H7 (cell line): ENCODE measurements at regions not wholly inside any gene's neighbourhood (a gene's known extent, or its start where the extent isn't known, plus 50 kb on each side); places are given as distances from the start of the nearest gene placed in this dataset.

ENCODE experiments used
- DNase-seq: peaks from one replicate; pipeline ENCODE4 v3.0.0; 2012
- H3K27me3 ChIP-seq: 2 replicates; pipeline ENCODE4 v1.6.0; 2011; ENCODE audit warnings: mild to moderate bottlenecking, low read length; ENCODE audit not compliant: control insufficient read depth, insufficient read depth
- H3K36me3 ChIP-seq: replicated peaks from 2 replicates; pipeline ENCODE4 v1.5.1; 2011; ENCODE audit warnings: low read length; ENCODE audit not compliant: control insufficient read depth, insufficient read depth
- H3K4me3 ChIP-seq: 2 replicates; pipeline ENCODE4 v1.5.1; 2011; ENCODE audit warnings: low read depth, mild to moderate bottlenecking, control low read depth, low read length, moderate library complexity; ENCODE audit not compliant: insufficient read depth

DNA sequence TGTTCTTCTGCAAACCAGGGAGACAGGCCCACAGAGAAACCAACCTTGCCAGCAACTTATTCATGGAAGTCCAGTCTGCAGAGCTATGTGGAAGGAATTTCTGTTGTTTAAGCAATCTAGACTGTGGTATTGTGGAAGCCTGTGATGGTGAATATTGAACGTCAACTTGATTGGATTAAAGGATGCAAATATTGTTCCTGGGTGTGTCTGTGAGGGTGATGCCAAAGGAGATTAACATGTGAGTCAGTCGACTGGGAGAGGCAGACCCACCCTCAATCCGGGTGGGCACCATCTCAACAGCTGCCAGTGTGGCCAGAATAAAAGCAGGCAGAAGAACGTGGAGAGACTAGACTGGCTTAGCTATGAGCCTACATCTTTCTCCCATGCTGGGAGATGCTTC lies 606.0 kb downstream of the EFNB2 start:
- no peak for DNase-seq
- no peak overlapping the region for H3K4me3 ChIP-seq
- H3K36me3 ChIP-seq, result no peaks in the 10 kb centered on the region
- H3K27me3 ChIP-seq, result no peaks in the 10 kb centered on the region

DNA sequence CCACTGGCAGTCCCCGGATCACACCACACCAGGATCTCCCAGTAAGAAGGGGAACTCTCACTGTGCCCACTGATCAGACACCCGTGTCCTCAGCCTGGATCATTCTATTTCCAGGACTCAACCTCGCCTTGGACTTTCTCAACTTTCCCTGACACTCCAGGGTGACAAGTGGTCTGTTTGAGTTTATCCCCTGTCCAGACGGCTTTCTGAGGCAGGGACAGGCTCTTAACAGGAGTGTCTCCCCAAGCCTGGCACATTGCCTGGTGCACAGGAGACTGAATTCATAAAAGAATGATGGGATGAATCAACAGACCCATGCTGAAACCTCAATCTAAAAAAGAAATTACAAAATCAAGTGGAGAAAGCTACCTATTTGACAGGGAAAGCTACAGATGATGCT lies 606.6 kb downstream of the EFNB2 start:
- no peaks in the 10 kb centered on the region for H3K27me3 ChIP-seq
- H3K36me3 ChIP-seq, result no peaks in the 10 kb centered on the region
- H3K4me3 ChIP-seq, result no peak overlapping the region
- DNase-seq, result no peak

DNA sequence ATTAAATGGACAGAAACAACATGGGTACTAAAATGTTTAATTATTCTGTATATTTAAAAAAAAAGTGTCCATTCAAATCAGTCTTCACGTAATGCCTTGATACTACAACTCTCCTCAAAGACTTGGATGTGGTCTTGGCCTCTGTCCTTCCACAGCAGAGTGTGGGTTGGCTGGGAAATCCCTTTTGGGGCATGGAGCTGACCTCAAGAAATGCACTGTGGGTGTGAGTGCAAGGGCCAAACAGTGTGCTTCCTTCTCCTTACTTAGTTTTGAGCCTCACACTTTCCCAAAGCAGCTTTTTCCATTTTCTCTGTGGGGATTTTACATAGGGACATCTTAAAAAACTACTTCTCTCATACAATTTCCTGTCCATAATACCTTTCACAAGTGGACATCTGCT lies 607.4 kb downstream of the EFNB2 start:
- Histone ChIP-seq H3K27me3 (no peaks in the 10 kb centered on the region), H3K4me3 (no peak overlapping the region), H3K36me3 (no peaks in the 10 kb centered on the region)
- no peak for DNase-seq

DNA sequence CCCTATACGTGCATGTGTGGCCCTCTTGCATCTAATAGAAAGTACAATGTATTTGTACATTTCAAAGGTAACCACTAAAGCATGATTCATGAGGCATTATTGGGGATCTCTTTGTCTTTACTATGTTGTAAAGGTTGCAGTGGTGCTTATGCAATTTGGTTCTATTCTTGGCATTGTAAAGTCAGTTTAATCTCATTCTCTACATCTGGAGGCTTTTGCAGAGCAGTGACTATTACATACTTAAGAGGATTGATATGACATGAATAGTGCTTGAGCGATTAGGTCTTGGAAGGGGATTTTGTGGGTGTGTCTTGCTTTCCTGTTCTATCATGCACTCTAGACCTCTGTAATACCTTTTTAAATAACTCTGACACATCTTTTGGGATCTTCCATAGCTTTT lies 610.0 kb downstream of the EFNB2 start:
- no peak overlapping the region for H3K4me3 ChIP-seq
- H3K27me3 ChIP-seq, result no peaks in the 10 kb centered on the region
- H3K36me3 ChIP-seq, result no peaks in the 10 kb centered on the region
- DNase-seq, result no peak

DNA sequence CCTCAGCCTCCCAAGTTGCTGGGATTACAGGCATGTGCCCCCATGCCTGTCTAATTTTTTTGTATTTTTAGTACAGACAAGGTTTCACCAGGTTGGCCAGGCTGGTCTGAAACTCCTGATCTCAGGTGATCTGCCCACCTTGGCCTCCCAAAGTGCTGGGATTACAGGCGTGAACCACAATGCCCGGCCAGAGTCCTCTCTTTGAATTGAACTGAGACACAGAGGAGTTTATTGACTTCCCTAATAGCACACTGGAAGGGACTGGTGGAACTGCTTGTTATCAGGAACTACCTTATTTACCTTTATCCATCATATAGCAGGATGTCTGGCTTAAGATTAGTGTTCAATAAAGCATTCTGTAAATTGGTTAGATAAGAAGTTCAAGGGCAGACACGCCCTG lies 613.8 kb downstream of the EFNB2 start:
- H3K36me3 ChIP-seq, result no peaks in the 10 kb centered on the region
- DNase-seq, result no peak
- H3K27me3 ChIP-seq, result no peaks in the 10 kb centered on the region; the same call in 1 of the 2 replicates
- H3K4me3 ChIP-seq, result no peak overlapping the region

DNA sequence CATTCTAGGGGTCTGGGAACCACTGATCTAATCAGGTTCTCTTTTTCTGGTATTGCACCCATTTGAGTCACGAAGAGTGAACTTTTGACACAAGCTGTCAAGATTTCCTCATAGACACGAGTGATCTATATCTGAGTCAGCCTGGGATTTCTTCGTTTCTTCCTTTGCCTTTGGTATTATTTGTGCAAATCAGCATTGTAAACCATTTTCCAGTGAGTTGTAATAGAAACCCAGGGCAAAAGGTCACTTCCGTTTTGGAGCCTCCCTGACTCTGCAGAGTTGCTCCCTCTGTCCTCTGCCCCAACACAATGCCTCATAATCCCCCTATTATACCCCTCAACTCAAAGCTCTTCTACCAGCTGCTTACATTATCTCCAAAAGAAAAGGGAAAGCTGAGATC lies 615.1 kb downstream of the EFNB2 start:
- no peak for DNase-seq
- H3K4me3 ChIP-seq, result no peak overlapping the region
- H3K27me3 ChIP-seq, result no peaks in the 10 kb centered on the region; the same call in 1 of the 2 replicates
- H3K36me3 ChIP-seq, result no peaks in the 10 kb centered on the region

DNA sequence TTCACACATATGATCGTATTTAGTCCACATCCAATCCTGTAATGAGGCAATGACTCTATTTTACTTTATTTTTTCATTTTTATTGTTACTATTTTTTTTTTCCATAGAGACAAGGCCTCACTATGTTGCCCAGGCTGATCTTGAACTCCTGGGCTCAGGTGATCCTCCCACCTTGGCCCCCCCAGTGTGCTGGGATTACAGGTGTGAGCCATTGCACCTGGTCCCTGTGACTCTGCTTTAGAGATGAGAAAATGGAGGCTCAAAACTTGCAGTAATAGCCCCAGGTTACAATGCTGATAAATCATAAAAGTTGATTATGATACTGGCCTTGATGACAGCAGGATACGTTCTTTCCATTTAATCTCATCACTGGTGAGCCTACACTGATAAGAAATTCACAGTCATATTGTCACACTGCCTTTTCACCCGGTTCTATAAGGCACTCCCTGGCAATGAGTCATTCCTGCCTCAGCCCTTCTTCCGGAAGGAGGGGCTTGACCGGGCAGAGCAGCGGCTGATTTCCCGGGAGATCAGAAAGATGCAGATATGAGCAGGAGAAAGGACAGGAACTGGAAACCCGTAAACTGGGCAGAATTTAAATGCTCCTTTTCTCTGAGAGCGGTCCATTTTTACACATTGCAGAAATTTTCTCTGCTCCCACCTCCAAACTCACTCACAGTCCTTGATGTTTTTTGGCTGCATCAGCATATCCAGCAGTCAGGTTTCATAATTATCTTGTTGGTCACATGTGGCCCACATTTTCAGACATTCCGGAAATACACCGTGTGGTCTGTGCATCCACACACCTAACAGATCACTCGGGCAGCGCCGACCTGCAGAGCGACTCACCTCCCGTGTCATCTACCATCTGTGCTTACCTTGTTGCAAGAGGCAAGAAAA lies 616.4 kb downstream of the EFNB2 start:
- peak; percentile 16 for DNase-seq
- no peaks in the 10 kb centered on the region for H3K36me3 ChIP-seq
- H3K27me3 ChIP-seq, result no peaks in the 10 kb centered on the region; the same call in 1 of the 2 replicates
- no peak overlapping the region for H3K4me3 ChIP-seq

DNA sequence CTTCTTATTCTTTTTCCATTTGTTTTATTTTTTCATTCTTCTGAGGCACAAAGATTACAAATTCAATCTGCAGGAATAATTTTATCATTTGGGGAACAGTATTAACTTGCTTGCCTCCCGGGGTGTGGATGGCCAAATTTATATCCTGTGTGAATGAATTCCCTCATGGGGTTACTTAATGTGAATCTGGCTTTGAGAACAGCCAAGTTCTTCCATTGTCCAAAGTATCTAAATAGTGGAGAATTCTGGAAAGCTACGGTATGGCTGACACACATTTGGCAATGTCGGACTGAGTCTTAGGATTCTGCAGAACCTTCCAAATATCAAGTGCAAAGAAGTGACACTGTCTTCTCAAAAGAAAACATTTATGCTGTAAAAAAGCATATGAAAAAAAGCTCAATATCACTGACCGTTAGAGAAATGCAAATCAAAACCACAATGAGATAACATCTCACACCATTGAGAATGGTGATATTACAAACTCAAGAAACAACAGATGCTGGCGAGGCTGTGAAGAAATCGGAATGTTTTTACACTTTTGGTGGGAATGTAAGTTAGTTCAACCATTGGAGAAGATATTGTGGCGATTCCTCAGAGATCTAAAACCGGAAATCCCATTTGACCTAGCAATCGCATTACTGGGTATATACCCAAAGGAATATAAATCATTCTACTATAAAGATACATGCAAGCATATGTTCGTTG lies 620.2 kb downstream of the EFNB2 start:
- no peak for DNase-seq
- H3K4me3 ChIP-seq, result no peak overlapping the region

DNA sequence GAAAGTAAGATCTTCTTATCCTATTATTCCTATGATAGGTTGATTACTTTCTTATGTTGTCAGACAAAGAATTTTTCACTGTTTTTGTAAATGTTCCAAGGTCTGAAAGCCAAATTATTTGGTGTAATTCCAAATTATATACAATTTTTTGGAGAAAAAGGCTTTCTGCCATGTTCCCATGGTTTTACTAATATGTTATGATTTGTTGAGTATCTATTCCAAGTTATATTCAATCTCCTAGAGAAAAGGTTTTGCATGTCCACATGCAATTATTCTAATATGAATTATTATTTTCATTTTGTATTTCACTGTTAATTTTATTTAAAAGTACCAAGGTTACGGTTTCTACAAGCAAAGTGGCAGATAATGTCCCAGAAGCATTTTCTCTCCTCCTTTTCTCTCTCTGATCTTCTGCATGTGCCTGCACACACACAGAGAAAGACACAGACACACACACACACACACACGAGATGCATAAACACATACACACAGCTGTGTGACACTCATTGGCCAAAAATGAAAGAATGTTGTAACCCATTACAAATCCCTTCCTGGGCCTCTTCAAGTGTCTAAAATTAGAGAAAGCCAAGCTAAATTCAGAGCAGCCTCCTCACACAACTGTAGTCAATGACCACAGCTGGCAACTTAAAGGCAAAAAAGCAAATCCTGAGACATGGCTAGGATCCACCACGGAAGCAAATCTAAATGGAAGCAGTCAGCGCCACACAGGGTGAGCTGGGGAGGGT lies 621.0 kb downstream of the EFNB2 start:
- no peaks in the 10 kb centered on the region for H3K36me3 ChIP-seq
- H3K4me3 ChIP-seq, result no peak overlapping the region
- DNase-seq, result no peak
- H3K27me3 ChIP-seq, result no peaks in the 10 kb centered on the region; the same call in 1 of the 2 replicates

More for the DNA sequence above, 620.2 kb downstream of the EFNB2 start:
- H3K36me3 ChIP-seq, result no peaks in the 10 kb centered on the region
- H3K27me3 ChIP-seq, result no peaks in the 10 kb centered on the region; the same call in 1 of the 2 replicates

DNA sequence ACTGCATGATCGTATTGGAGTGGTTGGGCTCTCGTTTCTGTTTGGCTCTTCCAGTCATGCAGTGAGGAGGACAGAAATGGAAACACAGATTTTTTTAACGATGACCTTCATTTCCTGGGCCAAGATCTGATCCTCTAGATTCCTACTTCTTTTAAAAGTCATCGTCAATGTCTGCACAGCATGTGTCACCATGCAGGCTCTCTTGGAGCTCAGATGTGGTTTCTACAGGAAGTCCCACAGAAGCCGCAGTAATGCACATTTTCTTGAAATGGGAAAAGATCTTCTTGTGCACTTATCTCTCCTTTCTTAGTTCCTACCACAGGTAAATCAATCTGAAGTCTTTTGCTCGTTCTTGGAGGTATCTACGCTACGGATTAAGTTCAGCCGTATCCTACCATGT lies 626.9 kb downstream of the EFNB2 start:
- H3K4me3 ChIP-seq, result no peak overlapping the region
- no peaks in the 10 kb centered on the region for H3K36me3 ChIP-seq
- no peaks in the 10 kb centered on the region for H3K27me3 ChIP-seq
- no peak for DNase-seq

DNA sequence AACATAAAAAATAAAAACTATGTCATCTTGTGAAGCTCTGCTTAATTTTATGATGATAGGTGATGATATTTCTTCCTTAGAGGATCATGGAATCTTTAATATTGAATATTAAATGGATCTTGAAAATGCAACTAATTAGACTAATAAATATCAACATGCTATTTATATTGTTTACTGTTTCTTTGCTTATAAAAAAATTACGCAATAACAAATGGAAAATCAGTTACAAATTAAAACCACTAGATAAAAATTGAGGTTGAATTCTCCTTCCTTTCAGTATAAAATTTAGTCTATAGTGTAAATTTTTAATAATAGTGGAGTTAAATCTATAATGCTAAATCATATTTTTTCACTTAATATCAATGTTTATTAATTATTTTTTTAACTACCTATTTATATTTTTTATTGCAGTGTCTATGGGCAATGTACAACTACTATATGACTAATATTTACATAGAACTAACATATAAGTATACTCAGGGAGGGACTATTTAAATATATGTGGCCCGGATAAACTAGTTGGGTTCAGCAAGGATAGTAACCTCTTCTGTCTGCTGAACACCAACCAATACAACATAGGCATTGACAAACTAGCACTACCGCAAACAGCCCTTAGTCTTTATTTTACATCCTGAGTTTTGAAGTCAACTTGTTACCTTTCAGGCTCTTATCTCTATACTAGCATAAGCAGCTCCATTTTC lies 628.0 kb downstream of the EFNB2 start:
- H3K36me3 ChIP-seq, result no peaks in the 10 kb centered on the region
- no peak overlapping the region for H3K4me3 ChIP-seq
- no peak for DNase-seq
- H3K27me3 ChIP-seq, result no peaks in the 10 kb centered on the region

DNA sequence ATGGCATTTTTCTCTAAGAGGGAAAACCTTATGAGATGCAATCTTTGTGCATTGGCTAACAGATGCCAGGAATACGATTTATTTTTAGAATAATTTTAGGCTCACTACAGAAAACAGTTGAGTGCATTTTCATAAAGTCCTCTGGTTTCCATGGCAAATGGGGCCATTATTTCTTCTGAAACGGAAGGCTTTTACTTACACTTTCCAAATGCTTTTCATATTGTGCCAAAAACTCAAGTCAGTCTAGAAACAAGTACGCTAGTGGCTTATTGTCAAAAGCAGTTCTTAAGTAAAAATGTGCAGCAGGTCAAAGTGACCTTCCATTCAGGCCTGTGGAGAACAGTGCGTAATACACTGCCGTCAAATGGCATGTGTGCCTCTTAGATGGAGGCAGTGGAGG lies 628.7 kb downstream of the EFNB2 start:
- H3K4me3 ChIP-seq, result no peak overlapping the region
- H3K36me3 ChIP-seq, result no peaks in the 10 kb centered on the region
- no peak for DNase-seq
- no peaks in the 10 kb centered on the region for H3K27me3 ChIP-seq

DNA sequence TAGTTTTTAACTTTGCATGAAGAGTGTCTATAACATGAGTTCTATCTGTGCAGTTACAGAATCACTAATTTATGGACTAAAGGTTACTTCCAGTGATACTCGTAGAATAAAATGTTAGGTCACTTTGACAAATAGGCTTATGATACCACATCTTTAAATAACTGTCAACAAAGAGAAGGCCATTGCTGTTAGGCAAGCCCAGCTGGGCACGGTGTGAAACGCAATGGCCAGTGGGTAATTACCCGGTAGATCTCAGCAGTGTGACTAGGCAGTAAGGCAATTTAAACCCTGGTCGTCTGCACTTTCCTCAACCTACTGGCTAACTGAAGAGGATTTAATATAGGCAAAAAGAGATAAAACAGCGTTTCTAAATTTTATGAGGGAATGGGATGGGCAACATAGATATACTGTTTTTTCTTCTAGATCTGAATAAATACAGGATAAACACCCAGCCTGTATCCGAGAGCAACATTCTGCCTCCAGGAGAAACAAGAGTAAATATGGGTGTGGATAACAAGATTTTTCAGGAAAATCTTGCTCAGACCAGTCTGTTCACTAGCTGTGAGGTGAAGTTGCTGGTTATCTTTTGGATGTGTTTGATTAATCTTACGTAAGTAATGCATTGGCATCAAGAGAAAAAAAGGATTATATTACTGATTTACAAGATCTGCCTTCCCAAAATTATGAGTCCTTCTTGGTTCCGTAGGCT lies 631.3 kb downstream of the EFNB2 start:
- Histone ChIP-seq H3K4me3 (no peak overlapping the region), H3K27me3 (no peaks in the 10 kb centered on the region), H3K36me3 (no peaks in the 10 kb centered on the region)
- no peak for DNase-seq

DNA sequence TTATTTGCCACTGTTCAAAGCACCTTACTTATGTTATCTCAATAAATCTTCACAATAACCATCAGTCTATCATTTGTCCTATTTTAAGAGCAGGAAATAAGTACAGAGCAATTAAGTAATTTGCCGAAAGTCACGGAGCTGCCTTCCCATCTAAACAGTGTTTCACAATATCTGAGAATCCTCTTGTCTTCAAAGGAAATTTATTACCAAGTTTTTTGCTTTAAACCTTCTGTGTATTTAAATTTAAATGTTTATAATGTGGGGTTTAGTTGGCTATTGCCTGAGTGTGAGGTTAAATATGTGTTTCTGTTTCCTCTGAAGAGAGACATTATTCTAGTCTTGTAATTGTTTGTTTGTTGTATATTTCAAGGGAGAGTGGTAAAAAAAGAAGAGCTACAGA lies 633.1 kb downstream of the EFNB2 start:
- no peak overlapping the region for H3K4me3 ChIP-seq
- no peaks in the 10 kb centered on the region for H3K27me3 ChIP-seq
- no peak for DNase-seq
- no peaks in the 10 kb centered on the region for H3K36me3 ChIP-seq
